Epithelial cell of prostate (primary cell): ENCODE measurements at regions not wholly inside any gene's neighbourhood (a gene's known extent, or its start where the extent isn't known, plus 50 kb on each side); places are given as distances from the start of the nearest gene placed in this dataset.
"Not testable (repeated sequence)": the region's sequence is repeated elsewhere in the genome, so short reads cannot be mapped to it uniquely, and the experiment has no call there.

Experiments used
- DNase-seq: peaks from one replicate; pipeline ENCODE4 v3.0.0-alpha.2; 2011; ENCODE audit warnings: low read depth, low spot score
- H3K27ac ChIP-seq: fragments of 450-650 bp; 2 replicates; pipeline ENCODE4 v1.5.1; 2017; ENCODE audit warnings: mild to moderate bottlenecking

DNA sequence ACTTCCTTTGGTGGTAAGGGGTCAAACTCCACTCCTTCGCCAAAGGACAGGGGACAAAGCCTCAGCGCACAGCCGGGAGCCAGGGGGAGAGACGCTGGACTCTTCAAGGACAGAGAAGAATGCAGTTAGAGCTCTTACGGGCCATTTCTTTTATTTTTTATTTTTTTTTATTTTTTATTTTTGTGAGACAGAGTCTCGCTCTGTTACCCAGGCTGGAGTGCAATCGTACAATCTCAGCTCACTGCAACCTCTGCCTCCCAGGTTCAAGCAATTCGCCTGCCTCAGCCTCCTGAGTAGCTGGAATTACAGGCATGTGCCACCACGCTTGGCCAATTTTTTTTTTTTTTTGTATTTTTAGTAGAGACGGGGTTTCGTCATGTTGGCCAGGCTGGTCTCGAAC, 93.2 kb upstream of the RPH3AL start, which contains the start of gene RFLNB:
Gene RFLNB (minus strand): TSS at position 101 of the 400 bp plus-strand sequence.
- not testable (repeated sequence) for DNase-seq, H3K27ac ChIP-seq

DNA sequence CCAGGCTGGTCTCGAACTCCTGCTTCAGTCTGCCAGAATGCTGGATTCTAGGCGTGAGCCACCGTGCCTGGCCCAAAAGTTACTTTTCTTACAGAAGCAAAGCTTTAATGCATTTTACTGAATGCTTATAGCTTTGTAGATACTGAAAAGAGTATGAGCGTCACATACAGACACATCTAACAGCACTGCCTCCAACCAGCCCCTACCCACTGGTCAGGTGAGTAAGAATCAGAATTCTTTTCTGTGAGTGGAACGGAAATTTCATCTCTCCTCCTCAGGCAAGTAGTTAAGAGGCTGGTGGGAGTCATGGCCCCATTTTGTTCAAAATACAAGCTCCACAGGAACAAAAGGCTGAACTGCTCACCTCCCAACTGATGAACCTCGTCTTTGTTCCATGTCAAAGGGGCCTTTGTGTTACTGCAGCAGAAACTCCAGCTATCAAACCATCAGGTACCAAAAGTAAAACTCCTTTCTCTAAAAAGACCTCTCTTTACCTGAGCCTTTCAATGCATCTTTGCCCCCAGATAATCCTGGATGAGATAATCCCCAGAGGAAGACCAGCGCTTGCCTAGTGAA, 92.4 kb upstream of the RPH3AL start:
- no peak overlapping the region for H3K27ac ChIP-seq
- DNase-seq: no peak

DNA sequence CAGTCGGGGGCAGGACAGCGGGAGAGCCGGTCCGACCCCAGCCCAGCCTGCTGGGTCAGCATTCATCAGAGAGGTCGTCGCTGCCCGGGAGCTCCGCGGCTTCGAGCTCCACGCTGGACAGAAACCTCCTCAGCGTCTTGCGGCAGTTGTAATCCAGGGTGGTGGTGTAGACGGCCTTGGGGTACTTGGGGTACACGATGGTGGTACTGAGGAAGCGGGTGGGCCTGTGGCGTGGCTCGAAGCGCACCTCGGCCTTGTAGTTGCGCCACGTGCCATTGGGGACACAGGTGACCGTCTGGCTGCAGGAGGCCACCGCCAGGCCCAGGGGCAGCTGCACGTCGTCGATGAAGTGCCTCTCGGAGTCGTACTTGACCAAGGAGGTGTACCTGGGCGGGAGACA, 90.5 kb upstream of the RPH3AL start:
- no peak overlapping the region for H3K27ac ChIP-seq

DNA sequence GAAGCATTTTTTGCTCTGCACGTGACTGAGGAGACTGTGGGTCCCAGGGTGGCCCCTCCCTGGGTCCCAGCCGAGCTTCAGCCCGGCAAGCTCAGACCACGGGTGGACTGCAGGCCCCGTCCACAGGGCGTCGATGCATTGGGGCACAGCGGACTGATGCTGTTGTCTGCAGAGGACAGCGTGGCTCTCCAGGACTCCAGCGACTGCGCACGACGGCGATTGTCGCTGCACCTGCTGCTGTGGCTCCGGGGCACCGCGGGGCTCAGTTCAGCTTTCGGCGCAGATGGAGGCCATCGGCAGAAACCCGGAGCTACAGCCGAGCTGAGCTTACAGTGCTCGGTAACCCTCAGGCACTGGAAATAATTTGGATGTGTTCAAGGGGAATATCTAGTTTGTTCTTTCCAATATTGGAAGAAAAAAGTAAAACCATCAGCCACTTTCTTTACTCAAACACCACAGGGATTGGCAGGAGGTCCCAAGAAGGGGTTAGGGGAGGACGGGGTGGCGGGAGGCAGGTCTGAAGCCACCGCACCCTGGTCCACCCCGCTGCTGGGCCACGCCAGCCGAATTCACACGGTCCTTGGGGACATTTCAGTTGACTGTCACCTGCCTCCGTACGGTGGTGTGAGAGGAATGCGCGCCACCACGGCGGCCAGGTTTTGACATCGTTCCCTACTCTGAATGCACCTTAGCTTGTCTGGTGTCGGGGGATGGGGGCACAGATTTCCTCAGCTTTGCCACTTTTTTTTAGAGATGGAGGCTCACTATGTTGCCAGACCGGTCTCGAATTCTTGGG, 88.7 kb upstream of the RPH3AL start:
- no peak overlapping the region for H3K27ac ChIP-seq
- DNase-seq: no peak

More for the DNA sequence above, 90.5 kb upstream of the RPH3AL start:
- no peak for DNase-seq

- no peak overlapping the region for H3K27ac ChIP-seq
- DNase-seq: no peak
These were observed 85.6 kb upstream of the RPH3AL start for GRCh38 chr17:438191-438590.

DNA sequence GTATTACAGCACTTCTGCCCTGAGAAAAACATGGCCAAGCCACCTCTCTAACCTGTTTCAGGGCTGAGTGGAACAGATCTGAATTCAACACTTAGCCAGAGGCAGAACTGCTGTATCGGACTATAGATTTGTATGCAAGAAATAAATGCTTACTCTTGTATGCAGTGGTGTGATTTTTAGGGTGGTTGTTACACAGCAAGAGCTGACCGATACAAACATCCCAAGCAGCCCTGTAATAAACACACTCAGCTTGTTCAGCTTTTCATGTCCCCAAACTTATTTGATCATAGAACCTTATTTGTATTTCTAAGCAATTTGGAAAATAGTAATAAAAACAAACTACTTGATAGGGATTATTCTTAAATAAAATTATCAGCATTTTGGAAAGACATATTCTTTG, 84.9 kb upstream of the RPH3AL start:
- no peak for DNase-seq
- no peak overlapping the region for H3K27ac ChIP-seq

GRCh38 chr17:436571-436970, 84.0 kb upstream of the RPH3AL start:
- DNase-seq: no peak
- no peak overlapping the region for H3K27ac ChIP-seq

DNA sequence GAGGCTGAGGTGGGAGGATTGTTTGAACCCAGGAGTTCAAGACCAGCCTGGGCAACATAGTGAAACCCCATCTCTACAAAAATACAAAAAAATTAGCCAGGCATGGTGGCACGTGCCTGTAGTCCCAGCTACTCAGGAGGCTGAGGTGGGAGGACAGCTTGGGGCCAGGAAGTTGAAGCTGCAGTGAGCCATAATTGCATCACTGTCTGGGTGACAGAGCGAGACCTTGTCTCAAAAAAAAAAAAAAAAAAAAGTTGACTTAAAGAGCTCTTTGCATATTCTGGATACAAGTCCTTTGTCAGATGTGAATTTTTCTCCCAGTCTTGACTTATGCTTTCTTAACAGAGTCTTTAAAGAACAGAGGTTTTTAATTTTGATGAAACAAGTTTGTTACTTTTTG, 79.9 kb upstream of the RPH3AL start:
- H3K27ac ChIP-seq, DNase-seq: not testable (repeated sequence)

DNA sequence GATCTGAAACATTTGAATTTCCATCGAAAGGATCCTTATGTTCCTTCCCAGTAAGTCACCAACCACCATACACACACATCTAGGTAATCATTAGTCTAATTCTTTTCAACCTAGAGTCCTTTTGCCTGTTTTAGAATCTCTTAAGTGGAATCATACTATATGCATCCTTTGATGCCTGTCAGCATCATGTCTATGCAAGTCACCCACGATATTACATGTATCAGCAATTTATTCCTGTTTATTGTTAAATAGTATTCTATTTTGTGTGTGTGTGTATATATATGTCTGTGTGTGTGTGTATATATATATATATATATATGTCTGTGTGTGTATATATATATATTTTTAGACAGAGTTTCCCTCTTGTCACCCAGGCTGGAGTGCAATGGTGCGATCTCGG, 78.9 kb upstream of the RPH3AL start:
- no peak for DNase-seq
- H3K27ac ChIP-seq: no peak overlapping the region

DNA sequence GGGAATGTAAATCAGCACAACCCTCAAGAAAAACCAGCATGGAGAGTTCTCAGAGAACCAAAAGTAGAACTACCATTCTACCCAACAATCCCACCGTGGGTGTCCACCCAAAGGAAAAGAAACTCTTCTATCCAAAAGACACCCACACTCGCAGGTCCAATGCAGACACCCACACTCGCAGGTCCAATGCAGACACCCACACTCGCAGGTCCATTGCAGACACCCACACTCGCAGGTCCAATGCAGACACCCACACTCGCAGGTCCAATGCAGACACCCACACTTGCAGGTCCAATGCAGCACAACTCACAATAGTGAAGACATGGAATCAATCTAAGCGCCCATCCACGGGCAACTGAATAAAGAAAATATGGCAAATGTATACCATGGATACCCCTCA, 77.0 kb upstream of the RPH3AL start:
- no peak overlapping the region for H3K27ac ChIP-seq

DNA sequence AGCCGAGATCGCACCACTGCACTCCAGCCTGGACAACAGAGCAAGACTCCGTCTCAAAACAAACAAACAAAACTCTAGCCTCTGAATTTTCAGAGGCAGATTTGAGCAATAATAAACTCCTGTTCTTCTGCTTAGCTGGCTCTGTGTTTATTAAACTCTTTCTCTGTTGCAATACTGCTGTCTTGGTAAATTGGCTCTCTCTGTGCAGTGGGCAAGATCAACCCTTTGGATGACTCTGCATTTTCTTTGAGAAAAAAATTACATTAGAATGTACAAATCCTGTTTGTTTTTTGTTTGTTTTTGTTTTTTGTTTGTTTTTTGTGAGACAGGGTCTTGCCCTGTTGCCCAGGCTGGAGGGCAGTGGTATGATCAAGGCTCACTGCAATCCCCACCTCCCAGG, 75.8 kb upstream of the RPH3AL start:
- no peak for DNase-seq
- H3K27ac ChIP-seq: no peak overlapping the region

More for the DNA sequence above, 77.0 kb upstream of the RPH3AL start:
- no peak for DNase-seq

DNA sequence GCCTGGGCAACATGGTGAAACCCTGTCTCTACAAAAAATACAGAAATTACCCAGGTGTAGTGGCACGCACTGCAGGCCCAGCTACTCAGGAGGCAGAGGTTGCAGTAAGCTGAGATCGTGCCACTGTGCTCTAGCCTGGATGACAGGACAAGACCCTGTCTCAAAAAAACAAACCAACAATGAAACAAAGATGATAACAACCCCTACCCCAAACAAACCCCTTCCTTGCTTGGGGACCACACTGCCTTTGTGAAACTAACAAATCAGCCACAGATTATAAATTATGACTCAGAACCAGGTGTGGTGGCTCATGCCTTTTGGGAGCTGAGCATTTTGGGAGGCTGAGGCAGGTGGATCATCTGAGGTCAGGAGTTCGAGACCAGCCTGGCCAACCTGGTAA, 75.3 kb upstream of the RPH3AL start:
- DNase-seq: no peak
- no peak overlapping the region for H3K27ac ChIP-seq

DNA sequence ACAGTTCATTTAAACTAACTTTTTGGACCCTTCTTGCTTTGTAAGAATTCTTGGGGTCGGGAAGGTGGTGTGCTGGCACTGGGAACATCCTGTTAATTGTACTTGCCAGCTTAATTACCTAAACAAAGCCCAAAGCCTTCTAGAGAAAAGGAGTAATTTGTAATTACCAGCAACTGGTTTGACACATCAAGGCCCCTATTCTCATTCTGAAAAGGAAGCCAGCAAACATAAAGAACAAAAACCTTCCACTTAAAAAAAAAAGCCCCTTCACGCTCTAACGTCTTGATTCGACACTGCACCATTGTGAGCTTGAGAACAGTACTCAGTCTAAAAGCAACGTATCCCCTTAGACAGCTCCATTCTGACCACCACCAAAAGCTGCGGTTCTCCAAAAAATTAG, 74.7 kb upstream of the RPH3AL start:
- no peak for DNase-seq
- H3K27ac ChIP-seq: no peak overlapping the region

DNA sequence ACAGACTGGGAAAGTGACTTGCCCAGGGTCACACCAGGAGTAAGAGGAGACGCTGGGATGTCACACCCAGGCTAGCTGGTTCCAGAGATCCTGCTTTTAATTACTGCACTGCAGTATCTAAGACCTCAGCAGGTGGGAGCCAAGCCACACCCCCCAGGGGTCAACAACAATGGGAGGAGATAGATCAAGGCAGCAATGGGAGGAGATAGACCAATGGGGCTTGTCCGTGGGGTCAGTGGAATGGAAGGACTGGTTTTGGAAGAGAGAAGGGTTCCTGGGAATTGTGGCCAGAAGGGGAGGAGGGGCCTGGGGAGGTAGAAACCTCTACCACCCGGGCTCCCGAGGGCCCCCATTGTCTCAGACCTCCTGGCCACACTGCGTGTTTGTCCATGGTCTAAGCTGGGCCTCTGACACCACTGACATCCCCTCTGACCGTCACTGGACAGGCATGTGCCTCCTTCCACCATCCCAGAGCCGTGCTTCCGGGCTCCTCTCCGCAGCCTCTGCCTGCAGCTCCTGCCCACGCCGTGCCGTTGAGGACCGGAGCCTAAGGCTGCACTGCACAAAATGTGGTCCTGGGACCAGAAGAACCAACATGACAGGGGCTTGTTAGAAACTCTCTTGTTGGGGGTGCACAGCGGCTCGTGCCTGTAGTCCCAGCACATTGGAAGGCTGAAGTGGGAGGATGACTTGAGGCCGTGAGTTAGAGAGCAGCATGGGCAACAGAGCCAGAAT, 69.8 kb upstream of the RPH3AL start:
- DNase-seq: no peak
- H3K27ac ChIP-seq: no peak overlapping the region

DNA sequence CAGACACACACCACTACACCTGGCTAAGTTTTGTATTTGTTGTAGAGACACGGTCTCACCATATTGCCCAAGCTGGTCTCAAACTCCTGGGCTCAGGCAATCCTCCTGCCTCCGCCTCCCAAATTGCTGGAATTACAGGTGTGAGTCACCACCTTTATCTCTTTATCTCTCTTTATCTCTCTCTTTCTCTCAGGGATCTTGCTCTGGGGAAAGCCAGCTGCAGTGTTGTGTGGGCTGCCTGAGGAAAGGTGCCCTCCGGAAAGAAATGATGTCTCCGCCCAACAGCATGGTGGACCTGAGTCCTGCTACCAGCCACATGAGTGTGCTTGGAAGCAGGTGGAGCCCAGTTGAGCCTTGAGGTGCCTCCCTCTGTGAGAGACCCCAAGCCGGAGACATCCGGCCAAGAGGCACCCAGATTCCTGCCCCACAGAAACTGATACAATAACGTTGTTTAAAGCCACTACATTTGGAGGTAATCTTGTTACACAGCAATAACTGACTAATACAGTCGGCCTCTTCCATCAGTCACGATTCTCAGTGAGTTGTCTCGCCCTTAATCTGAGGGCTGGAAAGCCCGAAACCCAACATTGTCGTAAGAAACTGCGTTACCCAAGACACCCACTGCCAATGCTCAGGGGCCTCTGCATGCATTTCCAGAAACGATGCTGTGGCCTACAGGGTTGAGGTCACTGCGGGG, 68.0 kb upstream of the RPH3AL start:
- no peak for DNase-seq
- H3K27ac ChIP-seq: no peak overlapping the region

DNA sequence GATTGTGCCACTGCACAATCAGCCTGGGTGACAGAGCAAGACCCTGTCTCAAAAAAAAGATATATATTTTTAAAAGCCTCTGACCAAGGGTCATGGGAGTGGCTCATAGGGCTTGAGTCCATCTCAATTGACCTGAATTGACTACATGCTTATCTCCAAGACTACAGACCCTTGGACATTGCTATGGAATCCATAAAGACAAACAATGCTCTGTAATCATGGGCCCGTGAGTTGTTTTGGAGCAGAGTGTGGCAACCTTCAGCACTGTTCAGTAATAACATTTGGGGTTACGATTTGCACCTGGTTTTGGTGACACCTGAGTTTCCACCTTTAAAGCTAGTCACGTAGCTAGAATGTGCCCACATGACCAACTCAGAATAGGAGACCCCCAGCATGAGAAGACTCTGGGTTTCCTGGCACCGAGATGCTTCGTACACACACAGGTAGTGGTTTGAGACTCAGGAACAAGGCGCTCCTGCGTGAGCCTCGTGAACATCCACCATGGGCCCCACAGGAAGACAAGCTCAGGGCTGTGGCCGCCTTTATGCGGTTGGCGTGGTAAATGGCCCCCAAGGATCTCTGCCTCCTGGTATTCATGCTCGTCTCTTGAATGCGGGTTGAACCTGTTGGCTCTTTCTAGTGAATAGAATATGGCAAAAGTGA, 66.6 kb upstream of the RPH3AL start:
- no peak overlapping the region for H3K27ac ChIP-seq
- no peak for DNase-seq

DNA sequence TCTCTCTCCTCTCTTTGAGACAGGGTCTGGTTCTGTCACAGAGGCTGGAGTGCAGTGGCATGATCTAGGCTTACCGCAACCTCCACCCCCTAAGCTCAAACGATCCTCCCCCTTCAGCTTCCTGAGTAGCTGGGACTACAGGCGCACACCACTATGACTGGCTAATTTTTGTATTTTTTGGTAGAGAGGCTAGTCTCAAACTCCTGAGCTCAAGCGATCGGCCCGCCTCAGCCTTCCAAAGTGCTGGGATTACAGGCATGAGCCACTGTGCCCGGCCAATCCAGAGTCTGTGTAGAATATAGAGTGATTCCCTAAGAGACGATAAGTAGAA, 65.8 kb upstream of the RPH3AL start:
- no peak overlapping the region for H3K27ac ChIP-seq
- no peak for DNase-seq

DNA sequence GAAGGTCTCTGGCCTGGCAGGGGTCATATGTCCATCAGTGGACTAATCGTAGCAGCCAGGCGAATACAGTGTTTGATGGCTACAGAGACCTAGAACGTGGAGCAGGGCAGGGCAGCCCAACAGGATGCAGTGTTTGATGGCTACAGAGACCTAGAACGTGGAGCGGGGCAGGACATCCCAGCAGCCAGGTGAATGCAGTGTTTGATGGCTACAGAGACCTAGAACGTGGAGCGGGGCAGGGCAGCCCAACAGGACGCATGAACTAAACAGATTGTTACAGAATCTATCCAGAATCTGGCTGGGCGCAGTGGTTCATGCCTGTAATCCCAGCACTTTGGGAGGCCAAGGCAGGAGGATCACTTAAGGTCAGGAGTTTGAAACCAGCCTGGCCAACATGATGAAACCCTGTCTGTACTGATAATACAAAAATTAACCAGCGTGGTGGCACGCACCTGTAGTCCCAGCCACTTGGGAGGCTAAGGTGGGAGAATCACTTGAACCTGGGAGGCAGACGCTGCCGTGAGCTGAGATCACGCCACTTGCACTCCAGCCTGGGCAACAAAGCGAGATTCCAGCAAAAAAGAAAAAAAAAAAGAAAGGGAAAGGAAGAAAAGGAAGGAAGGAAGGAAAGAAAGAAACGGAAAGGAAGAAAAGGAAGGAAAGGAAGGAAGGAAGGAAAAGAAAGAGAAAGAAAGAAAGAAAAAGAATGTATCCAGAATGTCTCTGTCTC, 65.2 kb upstream of the RPH3AL start:
- DNase-seq: no peak
- H3K27ac ChIP-seq: no peak overlapping the region

DNA sequence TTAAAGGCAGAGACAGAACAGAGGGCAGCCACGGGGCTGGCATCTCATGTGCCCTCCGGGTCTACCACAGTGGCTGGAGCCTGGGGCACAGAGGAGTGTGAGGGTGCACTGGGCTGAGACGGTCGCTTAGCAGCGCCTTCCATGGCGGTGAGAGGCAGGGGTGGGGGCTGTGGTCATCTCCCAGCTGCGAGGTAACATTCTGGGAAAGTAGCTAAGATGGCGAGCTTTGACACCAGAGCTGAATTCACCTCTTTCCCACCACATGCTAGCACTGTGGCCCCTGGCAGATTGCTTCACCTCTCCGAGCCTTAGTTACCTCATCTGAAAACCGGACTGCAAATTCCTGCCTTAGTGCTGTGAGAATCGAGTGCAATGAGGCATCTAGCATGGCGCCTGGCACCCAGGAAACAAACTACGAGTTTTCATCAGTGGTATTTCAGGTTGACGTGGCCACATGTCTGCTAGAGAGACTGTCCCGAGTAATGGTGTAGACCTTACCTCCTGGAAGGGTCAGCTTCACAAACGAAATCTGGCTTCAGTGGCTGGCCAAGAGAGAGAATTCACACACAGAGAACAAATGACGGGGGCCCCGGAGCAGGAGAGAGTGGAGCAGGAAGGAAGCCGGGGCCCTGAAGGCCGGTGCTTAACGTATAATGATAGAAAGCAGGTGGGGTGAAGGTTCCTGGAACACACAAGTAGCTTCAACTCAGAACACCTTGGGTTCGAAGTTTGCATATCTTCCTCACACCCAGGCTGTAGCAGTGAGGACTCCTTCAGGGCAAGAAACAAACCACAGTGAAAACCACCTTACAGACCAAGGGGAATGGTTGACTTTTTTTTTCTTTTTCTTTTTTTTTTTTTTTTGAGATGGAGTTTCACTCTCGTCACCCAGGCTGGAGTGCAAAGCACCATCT, 63.9 kb upstream of the RPH3AL start:
- no peak for DNase-seq
- no peak overlapping the region for H3K27ac ChIP-seq
